Astrocyte (in vitro differentiated cells and primary cell): ENCODE measurements at regions not wholly inside any gene's neighbourhood (a gene's known extent, or its start where the extent isn't known, plus 50 kb on each side); places are given as distances from the start of the nearest gene placed in this dataset.

Experiments used
- DNase-seq: peaks from one replicate; pipeline ENCODE4 v3.0.0-alpha.2; 2010; ENCODE audit warnings: low read depth
- FAIRE-seq: peaks from 2 replicates; lab custom pipeline; 2011; peaks lifted over from hg19 to GRCh38; lab: Jason Lieb, UNC
- H2AFZ ChIP-seq: 2 replicates; pipeline ENCODE4 v1.6.0; 2012; ENCODE audit warnings: low read depth, low read length, inconsistent platforms
- H3K27ac ChIP-seq: 2 replicates; pipeline ENCODE4 v1.5.1; 2011; ENCODE audit warnings: low read depth, low read length, inconsistent platforms
- H3K27me3 ChIP-seq: 2 replicates; pipeline ENCODE4 v1.6.0; 2011; ENCODE audit warnings: low read length, inconsistent platforms; ENCODE audit not compliant: insufficient read depth
- H3K36me3 ChIP-seq: 2 replicates; pipeline ENCODE4 v1.5.1; 2011; ENCODE audit warnings: low read length, inconsistent platforms; ENCODE audit not compliant: insufficient read depth
- H3K4me1 ChIP-seq: 2 replicates; pipeline ENCODE4 v1.5.1; 2011; ENCODE audit warnings: low read length, inconsistent platforms; ENCODE audit not compliant: insufficient read depth
- H3K4me2 ChIP-seq: 2 replicates; pipeline ENCODE4 v1.6.0; 2012; ENCODE audit warnings: low read length, inconsistent platforms
- H3K4me3 ChIP-seq: 2 replicates; pipeline ENCODE4 v1.5.1; 2011; ENCODE audit warnings: low read depth, mild to moderate bottlenecking, low read length, inconsistent platforms; ENCODE audit not compliant: insufficient read depth
- H3K79me2 ChIP-seq: 2 replicates; pipeline ENCODE4 v1.6.0; 2012; ENCODE audit warnings: mild to moderate bottlenecking, low read length, inconsistent platforms; ENCODE audit not compliant: insufficient read depth
- H3K9ac ChIP-seq: 2 replicates; pipeline ENCODE4 v1.6.0; 2012; ENCODE audit warnings: mild to moderate bottlenecking, low read length, inconsistent platforms
- H3K9me3 ChIP-seq: 2 replicates; pipeline ENCODE4 v1.5.1; 2012; ENCODE audit warnings: low read depth, mild to moderate bottlenecking, low read length, inconsistent platforms; ENCODE audit not compliant: insufficient read depth
- H4K20me1 ChIP-seq: 2 replicates; pipeline ENCODE4 v1.6.0; 2012; ENCODE audit warnings: low read length, inconsistent platforms; ENCODE audit not compliant: insufficient read depth
- H3K27ac Mint-ChIP-seq: one replicate; pipeline ENCODE4 v1.8.0; 2021; ENCODE audit warnings: mild to moderate bottlenecking, mixed read lengths; ENCODE audit not compliant: unreplicated experiment
- H3K27me3 Mint-ChIP-seq: one replicate; pipeline ENCODE4 v1.8.0; 2021; ENCODE audit warnings: low read depth, mixed read lengths; ENCODE audit not compliant: unreplicated experiment
- H3K36me3 Mint-ChIP-seq: one replicate; pipeline ENCODE4 v1.8.0; 2021; ENCODE audit warnings: low read depth, mixed read lengths; ENCODE audit not compliant: unreplicated experiment
- H3K4me1 Mint-ChIP-seq: one replicate; pipeline ENCODE4 v1.8.0; 2021; ENCODE audit warnings: low read depth, mixed read lengths; ENCODE audit not compliant: unreplicated experiment
- H3K4me3 Mint-ChIP-seq: one replicate; pipeline ENCODE4 v1.8.0; 2021; ENCODE audit warnings: mild to moderate bottlenecking, moderate library complexity, mixed read lengths; ENCODE audit not compliant: unreplicated experiment
- H3K9me3 Mint-ChIP-seq: one replicate; pipeline ENCODE4 v1.8.0; 2021; ENCODE audit warnings: mild to moderate bottlenecking, mixed read lengths; ENCODE audit not compliant: unreplicated experiment
- CTCF ChIP-seq: IDR thresholded peaks from 2 replicates; pipeline ENCODE4 v1.5.1; 2011; ENCODE audit warnings: low read depth, mild to moderate bottlenecking, inconsistent platforms, low read length, moderate library complexity; ENCODE audit not compliant: insufficient read depth
- EZH2 ChIP-seq: IDR thresholded peaks from 2 replicates; pipeline ENCODE4 v1.6.1; 2012; ENCODE audit warnings: mild to moderate bottlenecking, low read length, inconsistent platforms; ENCODE audit not compliant: insufficient read depth

GRCh38 chr13:99860745-99861144, 110.8 kb downstream of the ZIC5 start:
- H3K27ac Mint-ChIP-seq, result no peak overlapping the region
- no peak overlapping the region for H3K27ac ChIP-seq
- no peak for DNase-seq

GRCh38 chr13:99859178-99860177, 112.1 kb downstream of the ZIC5 start:
- no peak overlapping the region for H3K4me3 Mint-ChIP-seq
- no peak overlapping the region for H3K9ac ChIP-seq
- no peaks in the 10 kb centered on the region for H3K9me3 Mint-ChIP-seq
- DNase-seq (no peak), FAIRE-seq (no peak)
- TF ChIP-seq EZH2 (no peak), CTCF (no peak)
- no peak overlapping the region for H3K27ac Mint-ChIP-seq
- H2AFZ ChIP-seq, result no peak overlapping the region
- H3K36me3 ChIP-seq, result no peaks in the 10 kb centered on the region
- H3K79me2 ChIP-seq, result no peaks in the 10 kb centered on the region
- peaks cover 27% of the 10 kb centered on the region for H3K27me3 Mint-ChIP-seq
- H3K36me3 Mint-ChIP-seq, result peaks cover 4% of the 10 kb centered on the region
- H3K4me1 Mint-ChIP-seq, result no peaks in the 10 kb centered on the region
- H4K20me1 ChIP-seq, result no peaks in the 10 kb centered on the region
- peaks cover 10% of the 10 kb centered on the region for H3K27me3 ChIP-seq
- H3K9me3 ChIP-seq, result no peaks in the 10 kb centered on the region
- H3K27ac ChIP-seq, result no peak overlapping the region
- no peak overlapping the region for H3K4me2 ChIP-seq
- H3K4me1 ChIP-seq, result no peaks in the 10 kb centered on the region
- H3K4me3 ChIP-seq, result no peak overlapping the region

More at GRCh38 chr13:99860745-99861144, 110.8 kb downstream of the ZIC5 start:
- Histone ChIP-seq H3K9me3 (no peaks in the 10 kb centered on the region), H3K79me2 (no peaks in the 10 kb centered on the region), H3K27me3 (peaks cover 7% of the 10 kb centered on the region), H2AFZ (no peak overlapping the region), H4K20me1 (no peaks in the 10 kb centered on the region), H3K4me1 (no peaks in the 10 kb centered on the region), H3K9ac (no peak overlapping the region), H3K36me3 (no peaks in the 10 kb centered on the region), H3K4me3 (no peak overlapping the region), H3K4me2 (no peak overlapping the region)
- Mint-ChIP-seq H3K4me3 (no peak overlapping the region), H3K36me3 (peaks cover 4% of the 10 kb centered on the region), H3K27me3 (peaks cover 34% of the 10 kb centered on the region), H3K4me1 (no peaks in the 10 kb centered on the region), H3K9me3 (no peaks in the 10 kb centered on the region)
- TF ChIP-seq EZH2, result no peak
- no peak for TF ChIP-seq CTCF
- FAIRE-seq, result no peak

- H3K79me2 ChIP-seq, result no peaks in the 10 kb centered on the region
- Mint-ChIP-seq H3K27ac (no peak overlapping the region), H3K9me3 (no peaks in the 10 kb centered on the region), H3K27me3 (peaks cover 26% of the 10 kb centered on the region), H3K4me3 (no peak overlapping the region), H3K4me1 (no peaks in the 10 kb centered on the region), H3K36me3 (peaks cover 4% of the 10 kb centered on the region)
- no peak for FAIRE-seq
- no peak overlapping the region for H3K9ac ChIP-seq
- DNase-seq, result no peak
- no peak overlapping the region for H3K4me3 ChIP-seq
- H2AFZ ChIP-seq, result no peak overlapping the region
- H3K36me3 ChIP-seq, result no peaks in the 10 kb centered on the region
- H3K27ac ChIP-seq, result no peak overlapping the region
- no peak for TF ChIP-seq CTCF
- no peak for TF ChIP-seq EZH2
- no peak overlapping the region for H3K4me2 ChIP-seq
- H4K20me1 ChIP-seq, result no peaks in the 10 kb centered on the region
- H3K9me3 ChIP-seq, result no peaks in the 10 kb centered on the region
- peaks cover 11% of the 10 kb centered on the region for H3K27me3 ChIP-seq
- H3K4me1 ChIP-seq, result no peaks in the 10 kb centered on the region
These were observed 113.8 kb downstream of the ZIC5 start for GRCh38 chr13:99857738-99858137.
